ENCODE measurements at regions not wholly inside any gene's neighbourhood (a gene's known extent, or its start where the extent isn't known, plus 50 kb on each side); places are given as distances from the start of the nearest gene placed in this dataset.

DNA sequence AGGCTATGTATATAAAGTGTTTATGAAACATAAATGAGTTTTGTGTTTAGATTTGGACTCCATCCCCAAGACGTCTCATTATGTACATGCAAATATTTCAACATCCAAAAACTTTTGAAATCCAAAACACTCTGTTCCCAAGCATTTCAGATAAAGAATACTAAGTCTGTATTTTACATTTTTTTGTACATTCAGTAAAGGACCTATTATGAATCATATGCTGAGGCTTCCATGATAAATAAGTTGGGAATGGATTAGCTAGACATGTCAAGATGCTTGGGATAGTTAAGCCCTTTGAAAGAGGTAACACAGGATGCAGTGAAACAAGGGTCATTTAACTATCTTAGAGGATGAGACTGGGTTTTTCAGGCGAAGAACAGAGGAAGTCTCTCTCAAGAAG lies 262.9 kb downstream of the SNX13 start:
- CTCF ChIA-PET = interaction anchor here (0.9 to 1.5 kb wide), 4 partner anchors 26 to 759 kb away, joined by 3 to 4 read pairs (median 4); no protein-coding TSS in a partner anchor
- POLR2A ChIA-PET = no interaction called here

DNA sequence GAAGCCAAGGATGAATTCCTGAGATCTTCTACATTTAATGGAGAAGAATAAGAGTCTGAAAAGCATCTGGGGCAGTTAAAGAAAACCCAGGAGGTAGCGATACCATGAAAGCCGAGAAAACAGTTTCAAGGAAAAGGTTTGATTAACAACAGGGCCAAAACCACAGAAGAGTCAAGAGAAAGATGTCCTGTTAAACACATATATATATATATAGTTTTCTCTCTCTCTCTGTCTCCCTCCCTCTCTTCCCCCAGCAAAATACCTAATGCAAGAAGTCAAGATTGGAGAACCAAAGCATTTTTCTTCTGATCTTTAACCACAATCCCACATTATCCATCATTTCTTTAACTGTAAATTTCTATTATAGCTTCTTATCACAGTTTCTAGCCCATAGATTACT lies 261.4 kb downstream of the SNX13 start:
- TF ChIP-seq, protein P1, sequence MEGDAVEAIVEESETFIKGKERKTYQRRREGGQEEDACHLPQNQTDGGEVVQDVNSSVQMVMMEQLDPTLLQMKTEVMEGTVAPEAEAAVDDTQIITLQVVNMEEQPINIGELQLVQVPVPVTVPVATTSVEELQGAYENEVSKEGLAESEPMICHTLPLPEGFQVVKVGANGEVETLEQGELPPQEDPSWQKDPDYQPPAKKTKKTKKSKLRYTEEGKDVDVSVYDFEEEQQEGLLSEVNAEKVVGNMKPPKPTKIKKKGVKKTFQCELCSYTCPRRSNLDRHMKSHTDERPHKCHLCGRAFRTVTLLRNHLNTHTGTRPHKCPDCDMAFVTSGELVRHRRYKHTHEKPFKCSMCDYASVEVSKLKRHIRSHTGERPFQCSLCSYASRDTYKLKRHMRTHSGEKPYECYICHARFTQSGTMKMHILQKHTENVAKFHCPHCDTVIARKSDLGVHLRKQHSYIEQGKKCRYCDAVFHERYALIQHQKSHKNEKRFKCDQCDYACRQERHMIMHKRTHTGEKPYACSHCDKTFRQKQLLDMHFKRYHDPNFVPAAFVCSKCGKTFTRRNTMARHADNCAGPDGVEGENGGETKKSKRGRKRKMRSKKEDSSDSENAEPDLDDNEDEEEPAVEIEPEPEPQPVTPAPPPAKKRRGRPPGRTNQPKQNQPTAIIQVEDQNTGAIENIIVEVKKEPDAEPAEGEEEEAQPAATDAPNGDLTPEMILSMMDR (IDR thresholded peaks at IDR 0.05; ENCODE audit: insufficient read depth, low read length, missing control alignments) = no peak
- H3K4me3 ChIP-seq (ENCODE audit: low read depth, low read length) = no peak overlapping the region
- CTCF ChIA-PET = interaction anchor here (1.0 to 6.5 kb wide), 5 partner anchors 8 to 696 kb away, joined by 3 to 99 read pairs (median 4); no protein-coding TSS in a partner anchor
- POLR2A ChIA-PET = no interaction called here
- no peak for DNase-seq (ENCODE audit: low read depth, low spot score)

More for the DNA sequence above, 262.9 kb downstream of the SNX13 start:
- TF ChIP-seq, protein P1 (IDR thresholded peaks at IDR 0.05; ENCODE audit: insufficient read depth, low read length, missing control alignments) = no peak
- no peak overlapping the region for H3K4me3 ChIP-seq (ENCODE audit: low read depth, low read length)
- DNase-seq (ENCODE audit: low read depth, low spot score) = no peak

DNA sequence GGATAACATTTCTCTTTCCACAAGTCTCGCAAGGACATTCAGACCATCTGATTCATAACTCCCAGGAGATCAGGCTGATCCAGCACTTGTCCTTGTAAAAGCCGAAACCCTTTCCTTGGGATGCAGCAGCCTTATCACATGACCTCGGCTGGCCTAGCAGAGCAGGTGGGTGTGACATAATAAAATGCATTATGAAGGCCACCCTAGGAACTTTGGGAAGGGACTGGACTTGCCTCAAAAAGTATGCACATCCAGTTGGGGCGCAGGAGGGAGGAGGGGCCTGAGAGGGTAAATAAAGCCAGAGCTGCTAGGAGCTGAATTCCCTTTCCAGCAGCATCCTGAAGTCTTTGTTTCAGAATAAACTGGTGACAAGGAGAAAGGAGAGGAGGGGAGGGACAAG lies 260.8 kb downstream of the SNX13 start:
- TF ChIP-seq, protein P1 (IDR thresholded peaks at IDR 0.05; ENCODE audit: insufficient read depth, low read length, missing control alignments) = no peak
- CTCF ChIA-PET = interaction anchor here (1.0 to 6.5 kb wide), 11 partner anchors 9 to 1985 kb away, joined by 3 to 99 read pairs (median 5); no protein-coding TSS in a partner anchor
- no peak for DNase-seq (ENCODE audit: low read depth, low spot score)
- POLR2A ChIA-PET = no interaction called here
- no peak overlapping the region for H3K4me3 ChIP-seq (ENCODE audit: low read depth, low read length)

DNA sequence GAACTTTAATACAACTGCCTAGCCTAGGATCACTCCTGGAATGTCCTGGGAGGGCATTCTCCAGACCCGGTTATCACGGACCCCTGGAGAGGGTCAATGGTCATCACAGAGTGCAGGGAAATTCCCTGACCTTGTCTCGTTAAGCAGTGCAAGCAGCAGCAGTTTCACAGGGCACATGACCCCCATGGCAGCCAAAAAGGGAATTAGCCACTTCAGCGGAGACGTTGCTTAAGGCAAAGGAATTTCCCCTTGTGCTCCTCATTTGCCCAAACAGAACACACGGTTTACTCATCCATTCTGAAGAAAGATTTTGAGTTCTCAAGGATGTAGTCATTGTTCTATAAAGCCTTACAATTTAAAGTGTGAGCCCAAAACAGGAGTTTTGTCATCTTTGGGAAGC lies 260.3 kb downstream of the SNX13 start:
- H3K4me3 ChIP-seq (ENCODE audit: low read depth, low read length) = no peak overlapping the region
- CTCF ChIA-PET = interaction anchor here (0.6 to 6.5 kb wide), 20 partner anchors 9 to 1985 kb away, joined by 3 to 99 read pairs (median 6); no protein-coding TSS in a partner anchor

DNA sequence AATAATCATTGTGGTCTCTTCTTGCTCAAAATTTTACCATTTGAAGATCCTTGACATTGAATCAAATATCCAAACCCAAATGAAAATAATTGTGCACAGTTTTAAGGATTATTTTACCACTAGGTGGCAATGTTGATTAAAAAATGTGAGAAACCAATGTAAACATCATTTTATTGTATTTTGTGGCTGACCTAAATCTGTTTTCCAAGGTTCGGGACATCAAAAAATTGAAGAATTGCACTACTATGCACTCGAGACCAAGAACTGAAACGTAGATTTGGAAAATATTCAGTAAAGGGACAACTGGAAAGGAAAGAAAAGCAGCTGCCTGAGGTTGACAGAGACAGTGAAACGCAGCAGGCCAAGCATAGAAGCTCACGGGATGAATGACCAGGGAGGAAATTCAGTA lies 259.3 kb downstream of the SNX13 start:
- TF ChIP-seq, protein P1 (IDR thresholded peaks at IDR 0.05; ENCODE audit: insufficient read depth, low read length, missing control alignments) = no peak
- no peak overlapping the region for H3K4me3 ChIP-seq (ENCODE audit: low read depth, low read length)
- DNase-seq (ENCODE audit: low read depth, low spot score) = no peak
- POLR2A ChIA-PET = no interaction called here
- CTCF ChIA-PET = interaction anchor here (0.7 to 6.5 kb wide), 34 partner anchors 9 to 1439 kb away, joined by 3 to 99 read pairs (median 4); no protein-coding TSS in a partner anchor

More for the DNA sequence above, 260.3 kb downstream of the SNX13 start:
- no peak for DNase-seq (ENCODE audit: low read depth, low spot score)
- TF ChIP-seq, protein P1 (IDR thresholded peaks at IDR 0.05; ENCODE audit: insufficient read depth, low read length, missing control alignments) = no peak
- POLR2A ChIA-PET = no interaction called here

DNA sequence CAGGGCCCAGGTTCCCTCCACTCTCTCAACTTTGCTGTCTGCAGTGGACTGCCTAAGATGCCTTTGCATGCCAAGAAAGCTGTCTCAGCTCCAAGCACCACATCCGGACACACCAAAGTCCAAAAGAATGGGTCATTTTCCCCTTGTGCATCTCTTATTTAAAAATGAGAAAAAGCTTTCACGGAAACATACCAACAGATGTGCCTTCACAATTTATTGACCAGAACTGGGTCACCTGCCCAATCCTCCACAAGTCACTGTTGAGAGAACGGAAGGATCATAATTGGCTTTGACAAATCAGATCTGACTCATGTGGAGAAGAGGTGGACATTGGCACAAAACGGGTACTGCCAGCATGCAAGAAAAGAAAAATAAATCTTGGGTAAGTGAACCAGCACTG lies 258.3 kb downstream of the SNX13 start:
- H3K4me3 ChIP-seq (ENCODE audit: low read depth, low read length) = no peak overlapping the region
- ChIA-PET CTCF (interaction anchor here (0.8 to 6.5 kb wide), 21 partner anchors 8 to 900 kb away, joined by 3 to 99 read pairs (median 5); no protein-coding TSS in a partner anchor), POLR2A (no interaction called here)
- TF ChIP-seq, protein P1 (IDR thresholded peaks at IDR 0.05; ENCODE audit: insufficient read depth, low read length, missing control alignments) = no peak
- DNase-seq (ENCODE audit: low read depth, low spot score) = no peak

Data from AG04449 (cell line).